HCT116 (cell line): ENCODE measurements at regions not wholly inside any gene's neighbourhood (a gene's known extent, or its start where the extent isn't known, plus 50 kb on each side); places are given as distances from the start of the nearest gene placed in this dataset.

Experiments
- ATAC-seq: fragments of 200-7000 bp; cut with Tn5 transposase; 2 replicates; pipeline ENCODE4 v1.9.1; 2020; ENCODE audit warnings: mild to moderate bottlenecking, moderate library complexity
- BruUV-seq: library from RNA; stranded (reverse); fragments of 400-500 nt; replicated peaks from 2 replicates; lab custom pipeline; 2021; lab: Mats Ljungman, UMichigan
- CTCF ChIA-PET: fragments of 300-600 bp; sonication (Branson Sonifier 250); formaldehyde crosslinking; loops from one replicate; lab custom pipeline; 2021; ENCODE audit warnings: antibody characterized with exemption; lab: Charles Lee
- POLR2A ChIA-PET: fragments of 300-600, 350-600 bp; sonication (Branson Sonifier 250); formaldehyde crosslinking; loops from one replicate; lab custom pipeline; 2021; ENCODE audit warnings: antibody characterized with exemption; lab: Charles Lee
- RAD21 ChIA-PET, 2 experiments: fragments of 300-600 bp; sonication (Branson Sonifier 250); formaldehyde crosslinking; loops; one replicate each; lab custom pipeline; 2023; ENCODE audit warnings: low total read pairs in 2 of 2; ENCODE audit not compliant: uncharacterized antibody in 2 of 2, unreplicated experiment in 2 of 2, low non-redundant PET in 1 of 2; lab: Charles Lee
- DNase-seq: peaks from one replicate; pipeline ENCODE4 v3.0.0-alpha.2; 2010; ENCODE audit warnings: low read depth, low spot score
- H2AFZ ChIP-seq: fragments of 200-600 bp; shearing (Covaris generic), sonication (generic); 2 replicates; pipeline ENCODE4 v1.6.1; 2017; ENCODE audit warnings: low read depth, mixed run types, mixed read lengths, antibody characterized with exemption, low read length; ENCODE audit not compliant: poor library complexity, severe bottlenecking
- H3K27ac ChIP-seq: 2 replicates; pipeline ENCODE4 v1.5.1; 2012; ENCODE audit warnings: low read depth, low read length
- H3K27me3 ChIP-seq: fragments of 200-600 bp; sonication (generic); 2 replicates; pipeline ENCODE4 v1.6.1; 2016; ENCODE audit warnings: mixed run types, low read length, mixed read lengths; ENCODE audit not compliant: insufficient read depth
- H3K36me3 ChIP-seq, 2 experiments: fragments of 200-500 bp in 1 of 2; fragments of 200-600 bp in 1 of 2; sonication (Bioruptor generic) in 1 of 2; sonication (generic) in 1 of 2; 2 replicates each; pipeline versions ENCODE4 v1.5.1 to v1.6.1; 2014 to 2016; ENCODE audit warnings: low read length in 2 of 2, inconsistent platforms in 1 of 2, mixed read lengths in 1 of 2, mixed run types in 1 of 2; ENCODE audit not compliant: insufficient read depth in 2 of 2, control insufficient read depth in 1 of 2
- H3K4me1 ChIP-seq, 2 experiments: fragments of 200-600 bp in 1 of 2; sonication (generic) in 1 of 2; 2 replicates each; pipeline versions ENCODE4 v1.5.1 to v1.6.1; 2012 to 2017; ENCODE audit warnings: low read length in 2 of 2, inconsistent platforms in 1 of 2, mild to moderate bottlenecking in 1 of 2, mixed read lengths in 1 of 2, mixed run types in 1 of 2, moderate library complexity in 1 of 2; ENCODE audit not compliant: insufficient read depth in 2 of 2, control insufficient read depth in 1 of 2
- H3K4me2 ChIP-seq: fragments of 200-600 bp; sonication (generic); 2 replicates; pipeline ENCODE4 v1.6.1; 2017; ENCODE audit warnings: mixed run types, low read length, mixed read lengths
- H3K4me3 ChIP-seq, 2 experiments: fragments of 200-600 bp in 1 of 2; sonication (generic) in 1 of 2; replicated peaks in 1 of 2; 2 replicates each; pipeline ENCODE4 v1.5.1; 2011 to 2016; ENCODE audit warnings: low read length in 2 of 2, control low read depth in 1 of 2, low read depth in 1 of 2, mild to moderate bottlenecking in 1 of 2, mixed read lengths in 1 of 2, mixed run types in 1 of 2
- H3K79me2 ChIP-seq: fragments of 200-600 bp; sonication (generic); 2 replicates; pipeline ENCODE4 v1.6.1; 2017; ENCODE audit warnings: mild to moderate bottlenecking, mixed run types, low read length, moderate library complexity, mixed read lengths; ENCODE audit not compliant: insufficient read depth
- H3K9ac ChIP-seq: fragments of 200-600 bp; sonication (generic); 2 replicates; pipeline ENCODE4 v1.6.1; 2016; ENCODE audit warnings: low read length, mixed read lengths
- H3K9me2 ChIP-seq: fragments of 200-600 bp; sonication (generic), shearing (Covaris generic); 2 replicates; pipeline ENCODE4 v1.6.1; 2017; ENCODE audit warnings: mixed run types, mild to moderate bottlenecking, moderate library complexity; ENCODE audit not compliant: insufficient read depth
- H3K9me3 ChIP-seq, 2 experiments: fragments of 200-500 bp in 1 of 2; fragments of 200-600 bp in 1 of 2; sonication (Bioruptor generic) in 1 of 2; sonication (generic) in 1 of 2; 2 replicates each; pipeline ENCODE4 v1.6.1; 2014 to 2017; ENCODE audit warnings: low read length in 2 of 2, mixed read lengths in 2 of 2, inconsistent platforms in 1 of 2, low read depth in 1 of 2, mild to moderate bottlenecking in 1 of 2, mixed run types in 1 of 2, moderate library complexity in 1 of 2; ENCODE audit not compliant: control insufficient read depth in 1 of 2, insufficient read depth in 1 of 2
- H4K20me1 ChIP-seq: fragments of 200-600 bp; sonication (generic), shearing (Covaris generic); 2 replicates; pipeline ENCODE4 v1.6.1; 2017; ENCODE audit warnings: mixed run types, mild to moderate bottlenecking, moderate library complexity; ENCODE audit not compliant: insufficient read depth
- ATF3 ChIP-seq: IDR thresholded peaks from 2 replicates; pipeline ENCODE4 v1.6.1; 2012
- CBX3 ChIP-seq: IDR thresholded peaks from 2 replicates; pipeline ENCODE4 v1.6.1; 2012; ENCODE audit warnings: low read depth
- CEBPB ChIP-seq: IDR thresholded peaks from 2 replicates; pipeline ENCODE4 v1.6.1; 2012; ENCODE audit warnings: low read depth
- CTCF ChIP-seq, 3 experiments: fragments of 200-600 bp in 1 of 3; sonication (generic) in 1 of 3; IDR thresholded peaks in 2 of 3; conservative IDR thresholded peaks in 1 of 3; 2 replicates each; pipeline ENCODE4 v1.5.1; 2012 to 2017; ENCODE audit warnings: low read depth in 2 of 3, low read length in 2 of 3, antibody characterized with exemption in 1 of 3, borderline replicate concordance in 1 of 3, control low read depth in 1 of 3, mild to moderate bottlenecking in 1 of 3, mixed read lengths in 1 of 3, mixed run types in 1 of 3, moderate library complexity in 1 of 3; ENCODE audit not compliant: insufficient read depth in 1 of 3
- EGR1 ChIP-seq: IDR thresholded peaks from 2 replicates; pipeline ENCODE4 v1.6.1; 2012; ENCODE audit warnings: low read depth
- ELF1 ChIP-seq: IDR thresholded peaks from 2 replicates; pipeline ENCODE4 v1.6.1; 2012; ENCODE audit warnings: low read depth, borderline replicate concordance
- EZH2 ChIP-seq: fragments of 200-600 bp; sonication (generic); IDR thresholded peaks from 2 replicates; pipeline ENCODE4 v1.6.1; 2017; ENCODE audit warnings: antibody characterized with exemption, mixed run types
- EZH2phosphoT487 ChIP-seq: fragments of 200-600 bp; IDR thresholded peaks from 2 replicates; pipeline ENCODE4 v1.6.1; 2018; ENCODE audit warnings: antibody characterized with exemption, borderline replicate concordance
- MAX ChIP-seq: IDR thresholded peaks from 2 replicates; pipeline ENCODE4 v1.6.1; 2012
- POLR2A ChIP-seq: IDR thresholded peaks from 2 replicates; pipeline ENCODE4 v1.7.0; 2011; ENCODE audit warnings: borderline replicate concordance; ENCODE audit not compliant: insufficient read depth, insufficient read length; ENCODE audit errors: extremely low read depth
- RAD21 ChIP-seq: IDR thresholded peaks from 2 replicates; pipeline ENCODE4 v1.6.1; 2012; ENCODE audit warnings: low read depth, mild to moderate bottlenecking
- SIN3A ChIP-seq: IDR thresholded peaks from 2 replicates; pipeline ENCODE4 v1.6.1; 2012; ENCODE audit warnings: low read depth
- SP1 ChIP-seq: IDR thresholded peaks from 2 replicates; pipeline ENCODE4 v1.6.1; 2012; ENCODE audit warnings: low read depth
- SRF ChIP-seq: IDR thresholded peaks from 2 replicates; pipeline ENCODE4 v1.6.1; 2012; ENCODE audit warnings: low read depth
- TCF7L2 ChIP-seq: IDR thresholded peaks from 2 replicates; pipeline ENCODE4 v1.7.0; 2011; ENCODE audit warnings: borderline replicate concordance, inconsistent platforms; ENCODE audit not compliant: insufficient read depth, insufficient read length; ENCODE audit errors: extremely low read depth
- YY1 ChIP-seq: IDR thresholded peaks from 2 replicates; pipeline ENCODE4 v1.6.1; 2011; ENCODE audit warnings: low read length, low read depth, moderate library complexity, mild to moderate bottlenecking; ENCODE audit not compliant: insufficient replicate concordance; ENCODE audit errors: extremely low read depth
- ZBTB33 ChIP-seq: IDR thresholded peaks from 2 replicates; pipeline ENCODE4 v1.6.1; 2011; ENCODE audit warnings: mild to moderate bottlenecking, low read length, moderate library complexity; ENCODE audit not compliant: insufficient replicate concordance; ENCODE audit errors: extremely low read depth
- ZFX ChIP-seq: fragments of 450-650 bp; IDR thresholded peaks from 2 replicates; pipeline ENCODE4 v1.6.1; 2017
- ZNF274 ChIP-seq: fragments of 200-500 bp; sonication (Bioruptor generic); IDR thresholded peaks from 2 replicates; pipeline ENCODE4 v1.6.1; 2014; ENCODE audit warnings: mild to moderate bottlenecking, low read depth, low read length, inconsistent platforms
- intact Hi-C: fragments of 100-400 bp; cut with micrococcal nuclease; formaldehyde crosslinking; loops from 2 replicates; pipeline ENCODE4 v1.10.0; 2022

GRCh38 chr2:138245310-138245709 lies 256.3 kb upstream of the SPOPL start:
- no peak overlapping the region for H2AFZ ChIP-seq
- peaks cover 0 to 11% of the 10 kb centered on the region in 2 experiments; a peak in 2 of 4 replicates for H3K4me1 ChIP-seq
- H3K9ac ChIP-seq, result no peak overlapping the region
- H3K9me3 ChIP-seq, result no peaks in the 10 kb centered on the region
- intact Hi-C loops, result no loop called here
- ChIA-PET CTCF (no interaction called here), RAD21 (no interaction called here), POLR2A (no interaction called here)
- no peak overlapping the region for H3K27ac ChIP-seq
- no peaks in the 10 kb centered on the region for H3K79me2 ChIP-seq
- no TSS peak for BruUV-seq
- DNase-seq, result no peak
- H3K4me3 ChIP-seq, result no peak overlapping the region
- no peaks in the 10 kb centered on the region; the same call in 1 of the 2 replicates for H3K9me2 ChIP-seq
- no peak overlapping the region for H3K4me2 ChIP-seq
- TF ChIP-seq SP1 (no peak), ATF3 (no peak), MAX (no peak), EZH2phosphoT487 (no peak), EGR1 (no peak), YY1 (no peak), ZFX (no peak), SRF (no peak), POLR2A (no peak), ZBTB33 (no peak), CBX3 (no peak), SIN3A (no peak), RAD21 (no peak), ELF1 (no peak), CTCF (IDR thresholded peaks at IDR 0.05 in 2 of 3, conservative IDR thresholded peaks at IDR 0.05 in 1 of 3; ENCODE audit: borderline replicate concordance in 1 of 3, insufficient read depth in 1 of 3, low read depth in 2 of 3, low read length in 2 of 3) (no peak), ZNF274 (no peak), TCF7L2 (no peak), CEBPB (no peak), EZH2 (no peak)
- no peak for ATAC-seq
- no peaks in the 10 kb centered on the region for H3K36me3 ChIP-seq
- H3K27me3 ChIP-seq, result no peaks in the 10 kb centered on the region
- no peaks in the 10 kb centered on the region for H4K20me1 ChIP-seq
